ENCODE measurements at regions not wholly inside any gene's neighbourhood (a gene's known extent, or its start where the extent isn't known, plus 50 kb on each side); places are given as distances from the start of the nearest gene placed in this dataset.
"Not testable (repeated sequence)": the region's sequence is repeated elsewhere in the genome, so short reads cannot be mapped to it uniquely, and the experiment has no call there.

- peak in 1 of 2 donors; percentile 17 for DNase-seq (ENCODE audit: low read depth in 2 of 2)
Measured at GRCh38 chr7:90067171-90067570, 87.1 kb upstream of the STEAP1 start.

DNA sequence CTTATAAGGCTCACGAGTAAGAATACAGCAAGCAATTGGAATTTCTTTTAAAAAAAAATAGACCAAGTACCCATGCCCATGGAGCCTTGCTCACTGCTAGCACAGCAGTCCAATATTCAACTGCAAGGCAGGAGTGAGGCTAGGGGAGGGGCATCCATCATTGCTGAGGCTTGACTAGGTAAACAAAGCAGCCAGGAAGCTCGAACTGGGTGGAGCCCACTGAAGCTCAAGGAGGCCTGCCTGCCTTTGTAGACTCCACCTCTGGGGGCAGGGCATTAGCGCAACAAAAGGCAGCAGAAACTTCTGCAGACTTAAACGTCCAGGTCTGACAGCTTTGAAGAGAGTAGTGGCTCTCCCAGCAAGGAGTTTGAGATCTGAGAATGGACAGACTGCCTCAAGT is 84.0 kb upstream of the STEAP1 start:
- not testable (repeated sequence) for DNase-seq (ENCODE audit: low read depth in 2 of 2)

GRCh38 chr7:90078921-90079320 is 75.3 kb upstream of the STEAP1 start:
- DNase-seq (ENCODE audit: low read depth in 2 of 2), result no peak

GRCh38 chr7:90081621-90082020 is 72.6 kb upstream of the STEAP1 start:
- no peak for DNase-seq (ENCODE audit: low read depth in 2 of 2)

- DNase-seq (ENCODE audit: low read depth in 2 of 2), result no peak
Measured at GRCh38 chr7:90092506-90092905, 61.8 kb upstream of the STEAP1 start.

GRCh38 chr7:90094030-90094429 is 60.2 kb upstream of the STEAP1 start:
- no peak for DNase-seq (ENCODE audit: low read depth in 2 of 2)

All from lung microvascular endothelial cell (primary cell).